ENCODE measurements at regions not wholly inside any gene's neighbourhood (a gene's known extent, or its start where the extent isn't known, plus 50 kb on each side); places are given as distances from the start of the nearest gene placed in this dataset.
"Not testable (repeated sequence)": the region's sequence is repeated elsewhere in the genome, so short reads cannot be mapped to it uniquely, and the experiment has no call there.

DNA sequence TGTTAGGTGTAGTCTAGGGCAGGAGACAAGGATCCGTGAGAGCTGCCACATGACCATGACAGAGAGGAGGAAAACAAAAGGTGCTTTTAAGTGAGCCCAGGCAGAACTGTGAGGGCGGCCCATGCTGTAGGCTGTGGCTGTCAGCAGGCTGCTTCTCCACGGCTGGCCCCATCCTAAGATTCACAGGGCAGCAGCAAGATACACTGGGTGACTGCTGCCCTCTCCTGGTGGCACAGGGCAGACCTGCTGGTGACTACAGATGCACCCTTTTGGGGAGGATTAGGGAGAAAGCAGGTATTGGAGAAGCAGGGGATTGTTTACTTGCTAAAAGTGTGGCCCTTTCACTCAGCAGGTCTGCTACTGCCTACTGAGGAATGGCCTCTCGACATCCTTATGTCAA, 112.2 kb upstream of the CCZ1B start:
- DNase-seq (ENCODE audit: low read depth in 3 of 3): peak in 1 of 3 donors; percentile 4

GRCh38 chr7:6939126-6939525, 113.1 kb upstream of the CCZ1B start:
- DNase-seq (ENCODE audit: low read depth in 3 of 3): not testable (repeated sequence)

GRCh38 chr7:6939896-6940295, 113.8 kb upstream of the CCZ1B start:
- DNase-seq (ENCODE audit: low read depth in 3 of 3): not testable (repeated sequence)

GRCh38 chr7:6946873-6947272, 120.8 kb upstream of the CCZ1B start:
- DNase-seq (ENCODE audit: low read depth in 3 of 3): not testable (repeated sequence)

GRCh38 chr7:6950231-6950630, 124.2 kb upstream of the CCZ1B start:
- not testable (repeated sequence) for DNase-seq (ENCODE audit: low read depth in 3 of 3)

DNA sequence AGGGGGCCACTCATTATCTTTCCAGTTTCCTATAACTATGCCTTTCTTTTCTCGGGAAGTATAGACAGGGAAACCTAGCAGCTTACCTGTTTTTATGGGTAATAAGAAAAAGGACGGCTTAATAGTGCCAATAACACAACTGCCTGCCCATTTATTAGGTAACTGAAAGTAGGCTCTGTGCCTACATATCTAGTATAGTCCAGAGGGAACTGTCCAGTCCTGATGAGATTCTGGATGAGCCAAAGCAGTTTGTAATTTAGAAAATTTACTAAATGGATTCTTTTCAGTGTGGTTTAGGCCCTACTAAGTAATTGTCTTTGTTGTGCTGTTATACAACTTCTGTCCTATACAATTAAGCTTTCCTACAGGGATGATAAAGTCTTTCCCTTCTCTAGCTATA, 125.5 kb upstream of the CCZ1B start:
- DNase-seq (ENCODE audit: low read depth in 3 of 3): not testable (repeated sequence)

DNA sequence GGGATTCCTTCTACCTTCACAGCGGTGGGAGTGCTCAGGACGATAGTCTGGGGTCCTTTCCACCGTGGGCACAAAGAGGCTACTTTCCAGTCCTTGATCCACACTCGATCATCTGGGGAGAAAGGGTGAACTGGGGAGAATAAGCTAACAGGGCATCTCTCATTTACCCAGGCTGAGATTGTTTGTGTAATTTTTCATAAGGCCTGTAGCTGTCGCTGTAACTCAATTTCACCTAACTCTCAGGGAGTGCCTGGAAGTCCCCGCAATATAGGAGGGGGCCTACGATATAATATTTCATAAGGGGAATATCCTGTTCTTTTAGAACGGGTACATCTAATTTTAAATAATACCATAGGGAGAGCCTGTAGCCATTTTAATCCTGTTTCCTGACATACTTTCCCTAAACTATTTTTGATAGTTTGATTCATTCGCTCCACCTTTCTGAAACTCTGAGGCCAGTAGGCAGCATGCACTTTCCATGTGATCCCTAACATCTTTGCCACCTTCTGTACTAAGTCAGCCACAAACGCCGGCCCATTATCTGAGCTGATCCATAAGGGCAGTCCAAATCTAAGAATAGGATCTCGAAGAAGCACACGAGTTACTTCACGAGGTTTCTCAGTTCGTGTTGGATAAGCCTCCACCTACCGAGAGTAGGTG, 127.2 kb upstream of the CCZ1B start:
- not testable (repeated sequence) for DNase-seq (ENCODE audit: low read depth in 3 of 3)

DNA sequence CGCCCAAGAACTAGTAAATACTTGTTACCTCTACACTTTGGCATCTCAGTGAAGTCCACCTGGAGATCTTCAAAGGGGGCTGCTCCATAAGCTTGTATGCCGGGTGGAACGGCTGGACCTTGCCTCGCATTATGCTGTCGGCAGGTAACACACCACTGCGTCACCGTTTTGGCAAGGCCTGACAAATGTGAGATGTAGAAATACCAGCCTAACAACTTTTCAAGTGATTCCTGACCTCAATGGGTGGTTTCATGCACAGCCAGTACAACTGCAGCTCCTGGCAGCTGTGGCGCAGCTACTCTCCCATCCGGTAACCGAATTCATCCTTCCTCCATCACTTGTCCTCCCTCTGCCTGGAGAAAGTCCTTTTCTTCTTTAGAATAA, 127.7 kb upstream of the CCZ1B start:
- not testable (repeated sequence) for DNase-seq (ENCODE audit: low read depth in 3 of 3)

DNA sequence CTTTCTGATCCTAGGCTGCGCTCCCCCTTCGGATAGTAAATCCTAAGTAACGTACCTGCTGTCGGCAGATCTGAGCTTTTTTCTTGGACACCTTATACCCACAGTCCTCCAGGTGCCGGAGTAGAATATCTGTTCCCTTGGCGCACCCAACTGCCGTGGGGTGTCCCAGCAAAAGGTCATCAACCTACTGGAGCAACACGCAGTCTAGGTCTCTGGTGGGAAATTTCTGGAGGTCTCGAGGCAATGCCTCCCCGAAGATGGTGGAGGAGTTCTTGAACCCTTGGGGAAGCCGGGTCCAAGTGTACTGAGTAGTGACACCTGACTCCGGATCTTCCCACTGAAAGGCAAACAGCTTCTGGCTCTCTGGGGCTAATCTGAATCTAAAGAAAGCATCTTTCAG, 129.3 kb upstream of the CCZ1B start:
- not testable (repeated sequence) for DNase-seq (ENCODE audit: low read depth in 3 of 3)

- DNase-seq (ENCODE audit: low read depth in 3 of 3): not testable (repeated sequence)
Observed at GRCh38 chr7:6955990-6956566, 130.0 kb upstream of the CCZ1B start.

GRCh38 chr7:6958371-6958770, 132.3 kb upstream of the CCZ1B start:
- not testable (repeated sequence) for DNase-seq (ENCODE audit: low read depth in 3 of 3)

- DNase-seq (ENCODE audit: low read depth in 3 of 3): not testable (repeated sequence)
Observed at GRCh38 chr7:6959942-6960341, 133.9 kb upstream of the CCZ1B start.

GRCh38 chr7:6962871-6963270, 136.8 kb upstream of the CCZ1B start:
- not testable (repeated sequence) for DNase-seq (ENCODE audit: low read depth in 3 of 3)

GRCh38 chr7:6965051-6965450, 139.0 kb upstream of the CCZ1B start:
- peak; percentile 24 to 44 (median 36) for DNase-seq (ENCODE audit: low read depth in 3 of 3)

GRCh38 chr7:6970180-6970579, 144.1 kb upstream of the CCZ1B start:
- DNase-seq (ENCODE audit: low read depth in 3 of 3): not testable (repeated sequence)

- not testable (repeated sequence) for DNase-seq (ENCODE audit: low read depth in 3 of 3)
Observed at GRCh38 chr7:6974876-6975275, 148.8 kb upstream of the CCZ1B start.

GRCh38 chr7:6975346-6975745, 149.3 kb upstream of the CCZ1B start:
- DNase-seq (ENCODE audit: low read depth in 3 of 3): not testable (repeated sequence)

- not testable (repeated sequence) for DNase-seq (ENCODE audit: low read depth in 3 of 3)
Observed at GRCh38 chr7:6977368-6977767, 151.3 kb upstream of the CCZ1B start.

- not testable (repeated sequence) for DNase-seq (ENCODE audit: low read depth in 3 of 3)
Observed at GRCh38 chr7:6978326-6978725, 152.3 kb upstream of the CCZ1B start.

DNA sequence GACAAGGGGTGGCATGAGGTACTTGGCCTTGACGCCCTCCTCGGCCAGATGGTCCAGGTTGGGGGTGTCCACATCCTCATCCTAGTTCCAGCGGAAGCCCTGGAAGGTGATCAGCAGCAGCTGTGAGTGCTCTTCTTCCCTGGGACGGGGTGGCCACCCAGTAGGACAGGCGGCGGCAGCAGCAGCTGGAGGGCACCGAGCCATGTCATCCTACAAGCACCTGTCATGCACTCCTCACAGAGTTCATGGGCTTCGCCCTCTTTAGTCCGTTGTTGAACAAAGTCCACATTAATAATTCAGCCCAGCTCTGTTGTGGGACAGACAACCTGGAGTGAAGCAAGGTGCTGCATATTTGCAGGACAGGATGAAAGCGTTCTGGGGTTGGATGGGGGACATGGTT, 153.4 kb upstream of the CCZ1B start:
- not testable (repeated sequence) for DNase-seq (ENCODE audit: low read depth in 3 of 3)

DNA sequence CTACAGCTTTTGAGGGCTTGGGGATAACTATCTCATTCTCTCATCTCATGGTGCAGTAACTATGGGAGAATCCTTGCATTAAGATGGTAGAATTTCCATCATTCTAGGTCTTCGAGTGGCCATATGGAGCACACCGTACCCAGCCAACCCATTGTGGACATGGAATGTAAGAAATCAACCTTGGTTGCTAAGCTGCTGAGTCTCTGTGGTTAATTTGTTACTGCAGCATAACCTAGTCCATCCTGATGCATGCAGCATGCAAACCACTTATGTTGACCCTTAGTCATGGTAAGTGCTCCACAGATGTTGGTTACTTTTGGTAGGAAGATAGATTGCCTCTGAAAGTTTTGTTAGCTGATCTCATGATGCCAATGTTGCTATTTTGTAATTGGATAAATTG, 156.3 kb upstream of the CCZ1B start:
- not testable (repeated sequence) for DNase-seq (ENCODE audit: low read depth in 3 of 3)

DNA sequence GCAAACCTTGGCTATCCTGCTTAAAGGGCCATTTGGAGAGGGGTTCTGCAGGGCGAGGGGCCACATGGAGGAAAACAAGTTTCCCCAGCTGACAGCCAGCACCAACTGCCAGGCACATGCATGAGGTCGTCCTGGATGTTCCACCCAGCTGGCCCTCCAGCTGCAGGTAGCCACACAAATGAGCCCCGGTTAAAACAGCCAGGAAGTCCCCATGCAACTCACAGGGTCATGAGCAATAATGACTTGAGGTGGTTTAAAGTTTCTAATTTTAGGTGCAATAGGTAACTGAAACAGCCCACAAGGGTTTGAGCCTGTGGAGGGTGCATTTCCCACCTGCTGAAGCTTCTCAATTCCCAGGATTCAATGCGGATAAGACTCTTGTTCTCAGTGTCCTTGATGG, 160.8 kb upstream of the CCZ1B start:
- not testable (repeated sequence) for DNase-seq (ENCODE audit: low read depth in 3 of 3)

- not testable (repeated sequence) for DNase-seq (ENCODE audit: low read depth in 3 of 3)
Observed at GRCh38 chr7:6988608-6989007, 162.5 kb upstream of the CCZ1B start.

Data from stimulated activated CD4-positive, alpha-beta T cell treated with anti-CD3 and anti-CD28 coated beads, TNF-alpha, amount 100 ng/mL, for 48 hours (primary cell).